PFSK-1 (cell line): ENCODE measurements at regions not wholly inside any gene's neighbourhood (a gene's known extent, or its start where the extent isn't known, plus 50 kb on each side); places are given as distances from the start of the nearest gene placed in this dataset.

Experiments used
- FOXP2 ChIP-seq: optimal IDR thresholded peaks from 2 replicates; pipeline ENCODE3; 2011; ENCODE audit warnings: borderline replicate concordance, control low read depth, inconsistent platforms; ENCODE audit not compliant: insufficient read depth; ENCODE audit errors: extremely low read length, extremely low read depth
- POLR2AphosphoS5 ChIP-seq: IDR thresholded peaks from 2 replicates; pipeline ENCODE4 v1.6.1; 2012; ENCODE audit warnings: low read depth, mild to moderate bottlenecking, control low read depth, low read length, moderate library complexity
- REST ChIP-seq, 2 experiments: IDR thresholded peaks; 2 replicates each; pipeline versions ENCODE4 v1.6.1 to v1.8.0; 2011 to 2012; ENCODE audit warnings: low read depth in 2 of 2, low read length in 2 of 2, control low read depth in 1 of 2, inconsistent platforms in 1 of 2, mild to moderate bottlenecking in 1 of 2, moderate library complexity in 1 of 2; ENCODE audit not compliant: insufficient read depth in 1 of 2
- SIN3A ChIP-seq: IDR thresholded peaks from 2 replicates; pipeline ENCODE4 v1.6.1; 2012; ENCODE audit warnings: mild to moderate bottlenecking, low read length, moderate library complexity, borderline replicate concordance; ENCODE audit not compliant: insufficient read depth
- TAF1 ChIP-seq: IDR thresholded peaks from 2 replicates; pipeline ENCODE4 v1.6.1; 2012; ENCODE audit warnings: low read length, control low read depth, borderline replicate concordance; ENCODE audit not compliant: insufficient read depth

GRCh38 chr4:125991398-125991797 is 676.6 kb downstream of the FAT4 start:
- TF ChIP-seq TAF1 (no peak), REST (IDR thresholded peaks at IDR 0.05; ENCODE audit: insufficient read depth in 1 of 2, low read depth in 2 of 2, low read length in 2 of 2) (no peak), SIN3A (no peak), POLR2AphosphoS5 (no peak)

- no peak for TF ChIP-seq POLR2AphosphoS5
- no peak for TF ChIP-seq SIN3A
- no peak for TF ChIP-seq REST (IDR thresholded peaks at IDR 0.05; ENCODE audit: insufficient read depth in 1 of 2, low read depth in 2 of 2, low read length in 2 of 2)
- TF ChIP-seq TAF1, result no peak
- no peak for TF ChIP-seq FOXP2
Measured at GRCh38 chr4:125992891-125993290, 678.1 kb downstream of the FAT4 start.

GRCh38 chr4:125994024-125994423 is 679.3 kb downstream of the FAT4 start:
- TF ChIP-seq FOXP2 (no peak), POLR2AphosphoS5 (no peak), SIN3A (no peak), TAF1 (no peak), REST (IDR thresholded peaks at IDR 0.05; ENCODE audit: insufficient read depth in 1 of 2, low read depth in 2 of 2, low read length in 2 of 2) (no peak)

GRCh38 chr4:125994430-125994829 is 679.7 kb downstream of the FAT4 start:
- no peak for TF ChIP-seq REST (IDR thresholded peaks at IDR 0.05; ENCODE audit: insufficient read depth in 1 of 2, low read depth in 2 of 2, low read length in 2 of 2)
- no peak for TF ChIP-seq FOXP2
- no peak for TF ChIP-seq TAF1
- TF ChIP-seq POLR2AphosphoS5, result no peak
- TF ChIP-seq SIN3A, result no peak

- TF ChIP-seq REST (IDR thresholded peaks at IDR 0.05; ENCODE audit: insufficient read depth in 1 of 2, low read depth in 2 of 2, low read length in 2 of 2) (no peak), FOXP2 (no peak), SIN3A (no peak), TAF1 (no peak), POLR2AphosphoS5 (no peak)
Measured at GRCh38 chr4:126004941-126005340, 690.2 kb downstream of the FAT4 start.
